ENCODE measurements at regions not wholly inside any gene's neighbourhood (a gene's known extent, or its start where the extent isn't known, plus 50 kb on each side); places are given as distances from the start of the nearest gene placed in this dataset.

DNA sequence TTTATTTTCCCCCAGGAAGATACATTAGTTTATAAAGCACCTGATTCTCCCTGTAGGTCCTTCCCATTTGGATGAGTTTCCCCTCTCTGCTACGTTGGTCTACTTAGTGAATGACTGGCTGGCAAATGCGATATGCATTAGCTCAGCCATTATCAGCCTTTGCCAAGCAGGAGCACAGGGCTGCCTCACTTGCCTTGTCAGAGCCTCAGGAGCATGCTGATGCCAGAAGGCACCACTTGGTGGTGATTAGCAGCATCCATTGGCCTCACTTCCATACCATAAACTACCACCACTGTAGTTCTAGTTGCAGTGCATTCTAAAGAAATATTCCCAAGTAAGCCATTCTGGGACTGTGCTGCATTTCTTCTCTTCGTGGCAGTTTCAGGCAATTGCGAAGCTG lies 442.8 kb upstream of the CHST9 start:
- TF ChIP-seq, protein P1, sequence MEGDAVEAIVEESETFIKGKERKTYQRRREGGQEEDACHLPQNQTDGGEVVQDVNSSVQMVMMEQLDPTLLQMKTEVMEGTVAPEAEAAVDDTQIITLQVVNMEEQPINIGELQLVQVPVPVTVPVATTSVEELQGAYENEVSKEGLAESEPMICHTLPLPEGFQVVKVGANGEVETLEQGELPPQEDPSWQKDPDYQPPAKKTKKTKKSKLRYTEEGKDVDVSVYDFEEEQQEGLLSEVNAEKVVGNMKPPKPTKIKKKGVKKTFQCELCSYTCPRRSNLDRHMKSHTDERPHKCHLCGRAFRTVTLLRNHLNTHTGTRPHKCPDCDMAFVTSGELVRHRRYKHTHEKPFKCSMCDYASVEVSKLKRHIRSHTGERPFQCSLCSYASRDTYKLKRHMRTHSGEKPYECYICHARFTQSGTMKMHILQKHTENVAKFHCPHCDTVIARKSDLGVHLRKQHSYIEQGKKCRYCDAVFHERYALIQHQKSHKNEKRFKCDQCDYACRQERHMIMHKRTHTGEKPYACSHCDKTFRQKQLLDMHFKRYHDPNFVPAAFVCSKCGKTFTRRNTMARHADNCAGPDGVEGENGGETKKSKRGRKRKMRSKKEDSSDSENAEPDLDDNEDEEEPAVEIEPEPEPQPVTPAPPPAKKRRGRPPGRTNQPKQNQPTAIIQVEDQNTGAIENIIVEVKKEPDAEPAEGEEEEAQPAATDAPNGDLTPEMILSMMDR (conservative IDR thresholded peaks at IDR 0.05 in 1 of 2, IDR thresholded peaks at IDR 0.05 in 1 of 2; ENCODE audit: low read depth in 1 of 2, low read length in 2 of 2): no peak
- no peak for TF ChIP-seq EZH2 (IDR thresholded peaks at IDR 0.05; ENCODE audit: low read length, missing control alignments)

All from fibroblast of lung (primary cell).